Endothelial cell of umbilical vein (primary cell): ENCODE measurements at regions not wholly inside any gene's neighbourhood (a gene's known extent, or its start where the extent isn't known, plus 50 kb on each side); places are given as distances from the start of the nearest gene placed in this dataset.

Experiments used
- BruUV-seq: library from RNA; stranded (reverse); fragments of 400-500 nt; replicated peaks from 2 replicates; lab custom pipeline; 2021; lab: Mats Ljungman, UMichigan
- CTCF ChIA-PET: fragments of 300-600, 350-600 bp; sonication (Branson Sonifier 250); formaldehyde crosslinking; loops from one replicate; lab custom pipeline; 2021; ENCODE audit warnings: antibody characterized with exemption, inconsistent platforms; lab: Charles Lee
- POLR2A ChIA-PET: fragments of 300-600, 350-600 bp; sonication (Branson Sonifier 250); formaldehyde crosslinking; loops from one replicate; lab custom pipeline; 2021; ENCODE audit warnings: antibody characterized with exemption, inconsistent platforms; lab: Charles Lee
- DNase-seq: peaks from one replicate; pipeline ENCODE4 v3.0.0-alpha.2; 2011; ENCODE audit warnings: low read depth, low spot score
- FAIRE-seq: peaks from 2 replicates; lab custom pipeline; 2011; peaks lifted over from hg19 to GRCh38; lab: Jason Lieb, UNC
- H2AFZ ChIP-seq: 2 replicates; pipeline ENCODE4 v1.6.0; 2012; ENCODE audit warnings: low read depth, low read length, control low read depth, inconsistent platforms
- H3K27ac ChIP-seq: 2 replicates; pipeline ENCODE4 v1.5.1; 2011; ENCODE audit warnings: low read depth, mild to moderate bottlenecking, control low read depth, low read length, moderate library complexity; ENCODE audit not compliant: insufficient read depth
- H3K27me3 ChIP-seq, 2 experiments: 2 replicates each; pipeline versions ENCODE4 v1.6.0 to v1.6.1; 2011; ENCODE audit warnings: low read length in 2 of 2, mixed read lengths in 1 of 2; ENCODE audit not compliant: control insufficient read depth in 2 of 2, insufficient read depth in 2 of 2
- H3K36me3 ChIP-seq, 2 experiments: 2 replicates in 1 of 2; 3 replicates in 1 of 2; pipeline ENCODE4 v1.5.1; 2011; ENCODE audit warnings: low read length in 2 of 2, mild to moderate bottlenecking in 1 of 2, moderate library complexity in 1 of 2; ENCODE audit not compliant: control insufficient read depth in 2 of 2, insufficient read depth in 2 of 2; ENCODE audit errors: extremely low read depth in 1 of 2
- H3K4me1 ChIP-seq: 3 replicates; pipeline ENCODE4 v1.5.1; 2011; ENCODE audit warnings: mild to moderate bottlenecking, low read length; ENCODE audit not compliant: control insufficient read depth, insufficient read depth; ENCODE audit errors: extremely low read depth
- H3K4me2 ChIP-seq: 2 replicates; pipeline ENCODE4 v1.6.1; 2011; ENCODE audit warnings: low read length, control low read depth, mixed read lengths; ENCODE audit not compliant: insufficient read depth
- H3K4me3 ChIP-seq, 3 experiments: fragments of 200-600 bp in 1 of 3; sonication (generic), shearing (Covaris generic) in 1 of 3; replicated peaks in 1 of 3; 2 replicates each; pipeline ENCODE4 v1.5.1; 2011 to 2016; ENCODE audit warnings: control low read depth in 3 of 3, low read length in 3 of 3, mild to moderate bottlenecking in 2 of 3, inconsistent platforms in 1 of 3, low read depth in 1 of 3, moderate library complexity in 1 of 3; ENCODE audit not compliant: insufficient read depth in 1 of 3
- H3K79me2 ChIP-seq: 2 replicates; pipeline ENCODE4 v1.6.0; 2012; ENCODE audit warnings: low read length, inconsistent platforms; ENCODE audit not compliant: control insufficient read depth, insufficient read depth
- H3K9ac ChIP-seq: replicated peaks from 2 replicates; pipeline ENCODE3; 2011; ENCODE audit warnings: low read length, control low read depth; ENCODE audit not compliant: insufficient read depth; ENCODE audit errors: extremely low read depth
- H3K9me1 ChIP-seq: replicated peaks from 3 replicates; pipeline ENCODE4 v1.6.0; 2011; ENCODE audit warnings: mild to moderate bottlenecking, low read length; ENCODE audit not compliant: control insufficient read depth, insufficient read depth; ENCODE audit errors: extremely low read depth
- H3K9me3 ChIP-seq: replicated peaks from 2 replicates; pipeline ENCODE4 v1.5.1; 2012; ENCODE audit warnings: low read length, inconsistent platforms; ENCODE audit not compliant: control insufficient read depth, insufficient read depth
- H4K20me1 ChIP-seq: replicated peaks from 2 replicates; pipeline ENCODE3; 2011; ENCODE audit warnings: mild to moderate bottlenecking, low read length; ENCODE audit not compliant: control insufficient read depth, insufficient read depth; ENCODE audit errors: extremely low read depth
- CTCF ChIP-seq, 2 donors: IDR thresholded peaks; 1 replicate in 1 of 2; 2 replicates in 1 of 2; pipeline ENCODE4 v1.5.1; 2011; ENCODE audit warnings: low read length in 2 of 2, mild to moderate bottlenecking in 2 of 2, moderate library complexity in 2 of 2, control low read depth in 1 of 2, inconsistent platforms in 1 of 2, low read depth in 1 of 2; ENCODE audit not compliant: insufficient read depth in 1 of 2; ENCODE audit errors: extremely low read depth in 1 of 2
- EZH2 ChIP-seq: IDR thresholded peaks from 2 replicates; pipeline ENCODE4 v1.6.1; 2012; ENCODE audit warnings: borderline replicate concordance, low read depth, mild to moderate bottlenecking, moderate library complexity, low read length, inconsistent platforms; ENCODE audit not compliant: severe bottlenecking
- FOS ChIP-seq: IDR thresholded peaks from 2 replicates; pipeline ENCODE4 v1.6.1; 2011; ENCODE audit warnings: mild to moderate bottlenecking, low read length, moderate library complexity, borderline replicate concordance; ENCODE audit not compliant: insufficient read depth
- GATA2 ChIP-seq: IDR thresholded peaks from 2 replicates; pipeline ENCODE4 v1.7.0; 2011; ENCODE audit warnings: low read depth, mild to moderate bottlenecking, moderate library complexity, mixed read lengths, low read length; ENCODE audit not compliant: insufficient read length, insufficient read depth
- JUN ChIP-seq: IDR thresholded peaks from 2 replicates; pipeline ENCODE4 v1.6.1; 2011; ENCODE audit warnings: borderline replicate concordance, low read depth; ENCODE audit not compliant: insufficient read length, insufficient read depth
- POLR2A ChIP-seq: IDR thresholded peaks from 2 replicates; pipeline ENCODE4 v1.6.1; 2012; ENCODE audit warnings: low read depth, mild to moderate bottlenecking, control low read depth, low read length
- POLR2AphosphoS5 ChIP-seq: IDR thresholded peaks from 2 replicates; pipeline ENCODE4 v1.6.1; 2012; ENCODE audit warnings: low read depth, mild to moderate bottlenecking, control low read depth, low read length, moderate library complexity; ENCODE audit not compliant: insufficient read depth
- dilution Hi-C: fragments of 300-500 bp; cut with MboI; formaldehyde crosslinking; loops from one replicate; pipeline ENCODE4 v1.15.0; 2019; ENCODE audit warnings: low sequenced_read_pairs; ENCODE audit not compliant: extremely low pct_ligation_motif_present
- intact Hi-C: fragments of 100-400 bp; cut with micrococcal nuclease; formaldehyde crosslinking; loops from one replicate; pipeline ENCODE4 v1.10.0; 2022

GRCh38 chr4:167918077-167918476 lies 174.3 kb upstream of the ANXA10 start:
- intact Hi-C loops (no loop called here), dilution Hi-C loops (no loop called here)
- Histone ChIP-seq H3K36me3 (no peaks in the 10 kb centered on the region), H3K4me1 (no peaks in the 10 kb centered on the region), H3K9me1 (no peaks in the 10 kb centered on the region), H3K4me3 (no peak overlapping the region), H3K4me2 (no peak overlapping the region), H2AFZ (no peak overlapping the region), H3K27me3 (no peaks in the 10 kb centered on the region), H3K9ac (no peak overlapping the region), H3K27ac (no peak overlapping the region), H4K20me1 (no peaks in the 10 kb centered on the region), H3K79me2 (no peaks in the 10 kb centered on the region), H3K9me3 (no peaks in the 10 kb centered on the region)
- ChIA-PET CTCF (no interaction called here), POLR2A (no interaction called here)
- no TSS peak for BruUV-seq
- TF ChIP-seq EZH2 (no peak), JUN (no peak), POLR2AphosphoS5 (no peak), GATA2 (no peak), POLR2A (no peak), CTCF (IDR thresholded peaks at IDR 0.05; ENCODE audit: extremely low read depth in 1 of 2, insufficient read depth in 1 of 2, low read depth in 1 of 2, low read length in 2 of 2) (no peak), FOS (no peak)
- FAIRE-seq (no peak), DNase-seq (no peak)

- intact Hi-C loops: no loop called here
- Histone ChIP-seq H3K4me1 (no peaks in the 10 kb centered on the region), H3K27ac (no peak overlapping the region), H3K27me3 (no peaks in the 10 kb centered on the region), H3K79me2 (no peaks in the 10 kb centered on the region), H2AFZ (no peak overlapping the region), H3K4me2 (no peak overlapping the region), H3K9ac (no peak overlapping the region), H3K9me1 (no peaks in the 10 kb centered on the region), H4K20me1 (no peaks in the 10 kb centered on the region), H3K9me3 (no peaks in the 10 kb centered on the region), H3K36me3 (no peaks in the 10 kb centered on the region), H3K4me3 (no peak overlapping the region)
- ChIA-PET POLR2A (no interaction called here), CTCF (no interaction called here)
- BruUV-seq: no TSS peak
- no peak for DNase-seq
- no peak for FAIRE-seq
- no peak for TF ChIP-seq POLR2AphosphoS5
- TF ChIP-seq FOS: no peak
- no peak for TF ChIP-seq JUN
- TF ChIP-seq EZH2: no peak
- TF ChIP-seq CTCF (IDR thresholded peaks at IDR 0.05; ENCODE audit: extremely low read depth in 1 of 2, insufficient read depth in 1 of 2, low read depth in 1 of 2, low read length in 2 of 2): no peak
- no peak for TF ChIP-seq POLR2A
- dilution Hi-C loops: no loop called here
Measured at GRCh38 chr4:167930166-167930565, 162.2 kb upstream of the ANXA10 start.
